Stimulated activated CD4-positive, alpha-beta T cell treated with anti-CD3 and anti-CD28 coated beads, Interleukin-12 subunit alpha, Interleukin-12 subunit beta, amount 100 ng/mL, for 48 hours (primary cell): ENCODE measurements at regions not wholly inside any gene's neighbourhood (a gene's known extent, or its start where the extent isn't known, plus 50 kb on each side); places are given as distances from the start of the nearest gene placed in this dataset.

ENCODE experiments used
- DNase-seq, 3 donors: peaks; one replicate each; pipeline ENCODE4 v3.0.0-alpha.2; 2020; ENCODE audit warnings: low read depth in 2 of 3, low spot score in 1 of 3

- no peak for DNase-seq
These were observed 203.5 kb upstream of the PLXNC1 start for GRCh38 chr12:93944911-93945310.

GRCh38 chr12:93946542-93947150, 201.7 kb upstream of the PLXNC1 start:
- no peak for DNase-seq

- no peak for DNase-seq
These were observed 200.9 kb upstream of the PLXNC1 start for GRCh38 chr12:93947486-93947885.

- no peak for DNase-seq
These were observed 198.1 kb upstream of the PLXNC1 start for GRCh38 chr12:93950311-93950710.

GRCh38 chr12:93954166-93955112, 193.9 kb upstream of the PLXNC1 start:
- no peak for DNase-seq

GRCh38 chr12:93956551-93956950, 191.8 kb upstream of the PLXNC1 start:
- DNase-seq, result no peak

GRCh38 chr12:93957168-93957567, 191.2 kb upstream of the PLXNC1 start:
- no peak for DNase-seq

- no peak for DNase-seq
These were observed 190.5 kb upstream of the PLXNC1 start for GRCh38 chr12:93957870-93958269.

- DNase-seq, result no peak
These were observed 188.7 kb upstream of the PLXNC1 start for GRCh38 chr12:93959657-93960056.

- no peak for DNase-seq
These were observed 187.9 kb upstream of the PLXNC1 start for GRCh38 chr12:93960521-93960920.

- no peak for DNase-seq
These were observed 186.0 kb upstream of the PLXNC1 start for GRCh38 chr12:93962336-93962735.

GRCh38 chr12:93964936-93965335, 183.4 kb upstream of the PLXNC1 start:
- DNase-seq, result no peak

- no peak for DNase-seq
These were observed 181.8 kb upstream of the PLXNC1 start for GRCh38 chr12:93966516-93967133.

GRCh38 chr12:93967454-93967853, 180.9 kb upstream of the PLXNC1 start:
- no peak for DNase-seq

- DNase-seq, result no peak
These were observed 179.7 kb upstream of the PLXNC1 start for GRCh38 chr12:93968536-93969285.

GRCh38 chr12:93970900-93971688, 177.3 kb upstream of the PLXNC1 start:
- DNase-seq, result no peak

- no peak for DNase-seq
These were observed 175.8 kb upstream of the PLXNC1 start for GRCh38 chr12:93972411-93973208.

GRCh38 chr12:93974252-93974651, 174.1 kb upstream of the PLXNC1 start:
- DNase-seq, result no peak

- no peak for DNase-seq
These were observed 172.4 kb upstream of the PLXNC1 start for GRCh38 chr12:93976024-93976423.

- DNase-seq, result no peak
These were observed 171.3 kb upstream of the PLXNC1 start for GRCh38 chr12:93977081-93977480.
